Activated CD4-positive, alpha-beta memory T cell treated with anti-CD3 and anti-CD28 coated beads for 36 hours (primary cell): ENCODE measurements at regions not wholly inside any gene's neighbourhood (a gene's known extent, or its start where the extent isn't known, plus 50 kb on each side); places are given as distances from the start of the nearest gene placed in this dataset.
"Not testable (repeated sequence)": the region's sequence is repeated elsewhere in the genome, so short reads cannot be mapped to it uniquely, and the experiment has no call there.

Experiments
- CTCF ChIA-PET: fragments of 350-600 bp; sonication (Branson Sonifier 250); formaldehyde crosslinking; loops from one replicate; lab custom pipeline; 2021; ENCODE audit warnings: antibody characterized with exemption, inconsistent platforms; lab: Charles Lee
- POLR2A ChIA-PET: fragments of 350-600 bp; sonication (Branson Sonifier 250); formaldehyde crosslinking; loops from one replicate; lab custom pipeline; 2021; ENCODE audit warnings: antibody characterized with exemption; lab: Charles Lee
- DNase-seq: peaks from one replicate; pipeline ENCODE4 v3.0.0-alpha.2; 2020
- H3K27ac Mint-ChIP-seq: one replicate; pipeline ENCODE4 v1.8.0; 2021; ENCODE audit warnings: mixed read lengths
- H3K27me3 Mint-ChIP-seq: one replicate; pipeline ENCODE4 v1.8.0; 2021; ENCODE audit warnings: mixed read lengths
- H3K36me3 Mint-ChIP-seq: one replicate; pipeline ENCODE4 v1.8.0; 2021; ENCODE audit warnings: mixed read lengths
- H3K4me1 Mint-ChIP-seq: one replicate; pipeline ENCODE4 v1.8.0; 2021; ENCODE audit warnings: low read depth, mixed read lengths
- H3K4me3 Mint-ChIP-seq: one replicate; pipeline ENCODE4 v1.8.0; 2021; ENCODE audit warnings: mild to moderate bottlenecking, mixed read lengths
- H3K9me3 Mint-ChIP-seq: one replicate; pipeline ENCODE4 v1.8.0; 2021; ENCODE audit warnings: mixed read lengths
- intact Hi-C: fragments of 100-400 bp; cut with micrococcal nuclease; formaldehyde crosslinking; loops from one replicate; pipeline ENCODE4 v1.15.1; 2023

DNA sequence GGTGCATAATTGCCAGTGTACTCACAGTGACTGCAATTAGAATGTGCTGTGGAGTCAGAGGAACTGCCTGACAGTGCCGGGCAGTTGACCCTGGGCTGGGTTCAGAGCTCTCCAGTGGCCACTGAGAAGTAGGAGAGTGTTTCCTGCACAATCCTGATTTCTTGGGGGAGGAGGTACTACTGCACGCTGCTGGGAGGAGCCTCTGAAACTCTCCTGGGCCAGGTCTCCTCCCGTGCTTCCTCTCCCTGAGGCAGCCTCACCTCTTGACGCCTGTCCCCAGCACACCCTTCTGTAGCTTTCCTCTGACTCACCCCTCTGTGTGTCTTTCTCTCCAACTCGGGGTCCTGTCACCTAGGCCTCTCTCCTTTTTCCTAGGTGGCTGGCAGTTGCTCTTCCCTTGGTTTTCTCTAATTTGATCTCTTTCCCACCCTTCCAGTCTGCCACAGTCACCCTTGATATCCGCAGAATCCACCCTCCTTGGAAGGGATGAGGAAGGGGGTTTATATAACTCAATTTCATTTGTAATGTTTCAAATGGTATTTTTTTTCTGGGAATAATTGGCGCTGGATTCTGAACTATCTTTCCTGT is 264.7 kb upstream of the PLGLB2 start:
- H3K9me3 Mint-ChIP-seq, intact Hi-C loops, CTCF ChIA-PET, H3K27me3 Mint-ChIP-seq, POLR2A ChIA-PET: not testable (repeated sequence)
- Mint-ChIP-seq H3K27ac (peak overlapping the region; percentile 78), H3K4me1 (peaks cover 33% of the 10 kb centered on the region), H3K4me3 (peak overlapping the region; percentile 59), H3K36me3 (peaks cover 14% of the 10 kb centered on the region)
- DNase-seq = peak; percentile 64

DNA sequence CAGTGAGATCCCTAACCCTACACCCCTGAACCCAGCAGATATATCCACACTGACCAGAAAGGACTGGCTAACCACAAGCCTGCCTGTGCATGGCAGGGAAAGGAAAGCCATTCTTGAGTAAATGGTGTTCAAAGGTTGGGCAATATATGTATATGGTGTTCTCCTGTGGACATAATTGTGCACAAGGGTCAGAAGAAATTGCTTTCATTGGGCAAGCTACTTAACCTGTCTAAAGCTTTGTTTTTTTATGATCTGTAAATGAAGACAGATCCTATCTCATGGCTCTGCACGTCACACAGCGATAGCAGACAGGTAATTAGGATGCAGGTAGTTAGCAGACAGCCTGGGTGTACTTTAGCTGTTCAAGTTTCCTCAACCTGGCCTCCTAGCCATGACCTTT is 263.5 kb upstream of the PLGLB2 start:
- intact Hi-C loops, CTCF ChIA-PET, POLR2A ChIA-PET, H3K4me3 Mint-ChIP-seq, H3K27ac Mint-ChIP-seq, H3K9me3 Mint-ChIP-seq, H3K27me3 Mint-ChIP-seq: not testable (repeated sequence)
- H3K36me3 Mint-ChIP-seq = peaks cover 11% of the 10 kb centered on the region
- DNase-seq = peak; percentile 5
- peaks cover 37% of the 10 kb centered on the region for H3K4me1 Mint-ChIP-seq

DNA sequence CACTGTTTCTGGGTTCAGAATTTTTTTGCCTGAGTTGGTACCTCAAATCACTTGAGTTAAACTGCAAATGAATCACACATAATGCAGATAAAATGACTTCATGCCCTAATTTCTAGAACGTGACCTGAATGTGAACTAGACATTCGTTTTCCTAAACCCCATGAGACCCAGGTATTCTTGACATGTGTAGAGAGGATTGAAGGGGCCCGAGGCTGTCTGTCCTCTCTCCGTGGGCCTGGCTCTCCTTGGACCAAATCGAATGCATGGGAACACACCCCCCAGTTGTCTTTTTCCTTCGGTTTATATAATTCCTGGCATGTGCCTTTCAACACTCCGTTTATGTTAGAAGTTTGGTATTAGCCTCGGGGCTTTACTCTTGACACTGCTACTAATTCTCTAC is 262.4 kb upstream of the PLGLB2 start:
- CTCF ChIA-PET, H3K4me3 Mint-ChIP-seq, H3K9me3 Mint-ChIP-seq, H3K27me3 Mint-ChIP-seq, intact Hi-C loops, H3K36me3 Mint-ChIP-seq, POLR2A ChIA-PET: not testable (repeated sequence)
- H3K4me1 Mint-ChIP-seq = peaks cover 30% of the 10 kb centered on the region
- peak overlapping the region; percentile 76 for H3K27ac Mint-ChIP-seq
- DNase-seq = peak; percentile 22

DNA sequence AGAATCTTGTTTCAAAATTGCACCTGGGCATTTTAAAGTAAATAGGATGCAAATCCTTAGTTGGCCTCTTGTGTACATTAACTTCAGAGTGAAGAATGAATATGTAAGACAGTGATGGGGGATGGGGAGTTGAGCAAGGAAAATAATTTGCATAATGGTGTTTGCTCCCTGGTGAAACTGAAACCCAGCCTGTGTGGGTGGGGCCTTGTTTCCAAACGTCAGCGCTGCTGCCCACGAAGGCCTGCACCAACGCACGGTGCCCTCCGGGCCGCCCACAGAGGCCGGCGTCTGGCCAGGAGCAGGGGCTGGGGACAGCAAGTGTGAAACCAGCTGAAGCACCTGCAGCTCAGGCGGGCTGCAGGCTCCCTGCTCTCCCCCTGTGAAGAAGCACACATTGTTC is 262.0 kb upstream of the PLGLB2 start:
- peak; percentile 23 for DNase-seq
- CTCF ChIA-PET, H3K36me3 Mint-ChIP-seq, H3K27ac Mint-ChIP-seq, H3K9me3 Mint-ChIP-seq, intact Hi-C loops, POLR2A ChIA-PET, H3K4me3 Mint-ChIP-seq, H3K27me3 Mint-ChIP-seq: not testable (repeated sequence)
- peaks cover 30% of the 10 kb centered on the region for H3K4me1 Mint-ChIP-seq

DNA sequence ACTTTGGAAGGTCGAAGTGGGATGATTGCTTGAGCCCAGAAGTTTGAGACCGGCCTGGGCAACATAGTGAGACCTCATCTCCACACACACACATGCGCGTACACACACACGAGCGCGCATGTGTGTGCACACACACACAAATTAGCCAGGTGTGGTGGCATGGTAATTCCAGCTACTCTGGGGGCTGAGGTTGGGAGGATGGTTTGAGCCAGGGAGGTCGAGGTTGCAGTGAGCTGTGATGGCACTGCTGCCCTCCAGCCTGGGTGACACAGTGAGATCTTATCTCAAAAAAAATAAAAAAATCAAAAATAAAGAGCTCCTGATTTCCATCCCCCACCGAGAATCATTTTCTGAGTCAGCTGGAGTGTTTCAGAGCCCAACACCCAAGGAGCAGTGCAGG is 261.5 kb upstream of the PLGLB2 start:
- H3K36me3 Mint-ChIP-seq, intact Hi-C loops, CTCF ChIA-PET, H3K9me3 Mint-ChIP-seq, POLR2A ChIA-PET, H3K27me3 Mint-ChIP-seq: not testable (repeated sequence)
- peak; percentile 52 for DNase-seq
- H3K4me1 Mint-ChIP-seq = peaks cover 32% of the 10 kb centered on the region
- peak overlapping the region; percentile 37 for H3K4me3 Mint-ChIP-seq
- peak overlapping the region; percentile 87 for H3K27ac Mint-ChIP-seq

DNA sequence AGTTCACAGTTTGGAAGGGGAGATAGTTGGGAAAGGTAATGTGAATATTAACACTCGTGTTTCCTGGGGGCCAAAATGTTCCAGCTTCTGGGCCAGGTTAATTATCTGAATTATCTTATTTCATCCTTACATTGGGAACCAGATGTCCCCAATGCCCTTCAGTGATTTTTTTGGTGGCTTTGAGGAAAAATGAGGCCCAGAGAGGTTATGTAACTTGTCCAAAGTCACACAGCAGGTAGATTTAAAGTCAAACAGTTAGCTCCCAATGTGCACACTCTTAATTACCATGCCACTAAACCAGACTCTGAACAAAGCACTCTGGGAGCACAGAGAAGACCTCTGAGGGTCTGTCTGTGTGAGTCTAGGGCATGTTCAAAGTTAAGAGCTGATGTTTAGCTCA is 259.9 kb upstream of the PLGLB2 start:
- DNase-seq, H3K9me3 Mint-ChIP-seq, H3K4me3 Mint-ChIP-seq, POLR2A ChIA-PET, intact Hi-C loops, CTCF ChIA-PET, H3K36me3 Mint-ChIP-seq, H3K27me3 Mint-ChIP-seq: not testable (repeated sequence)
- Mint-ChIP-seq H3K4me1 (peaks cover 31% of the 10 kb centered on the region), H3K27ac (peak overlapping the region; percentile 33)

DNA sequence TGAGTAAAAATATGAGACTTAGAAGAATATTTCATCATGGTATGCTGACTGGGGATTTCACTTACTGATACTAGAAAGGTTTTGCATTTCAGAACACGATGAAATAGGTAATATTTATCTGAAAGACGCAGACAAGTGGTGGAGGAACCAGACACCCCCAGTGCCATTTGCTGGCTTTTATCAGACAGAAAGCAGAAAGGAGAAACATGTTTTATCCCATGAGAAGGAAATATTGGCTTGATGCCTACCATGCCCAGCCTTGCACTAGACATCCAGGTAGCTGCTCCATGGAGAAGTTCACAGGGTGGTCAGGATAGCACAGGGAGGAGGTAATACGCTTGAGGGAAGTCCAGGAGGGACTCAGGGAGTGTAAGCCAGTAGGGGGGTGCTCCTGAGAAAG is 258.9 kb upstream of the PLGLB2 start:
- H3K9me3 Mint-ChIP-seq, CTCF ChIA-PET, H3K4me3 Mint-ChIP-seq, POLR2A ChIA-PET, H3K36me3 Mint-ChIP-seq, H3K27me3 Mint-ChIP-seq, intact Hi-C loops: not testable (repeated sequence)
- Mint-ChIP-seq H3K27ac (peak overlapping the region; percentile 51), H3K4me1 (peaks cover 29% of the 10 kb centered on the region)
- DNase-seq = peak; percentile 7

DNA sequence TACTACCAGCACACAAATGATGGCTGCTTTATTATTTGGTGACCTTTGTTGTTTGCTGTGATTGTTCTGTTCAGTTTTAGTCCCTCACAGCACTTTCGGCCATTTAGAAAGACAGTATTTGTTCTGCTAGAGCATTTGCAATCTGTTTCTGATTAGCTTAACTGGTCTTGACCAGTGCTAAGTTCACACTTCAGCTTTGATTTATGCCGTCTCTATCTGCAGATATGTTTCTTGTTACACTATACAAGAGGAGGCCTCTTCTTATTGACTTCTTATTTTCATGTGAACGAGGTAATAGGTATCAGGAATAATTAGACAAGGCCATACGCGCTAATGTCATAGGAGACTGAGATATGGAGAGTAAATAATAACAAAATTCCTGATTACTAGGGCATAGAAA is 253.0 kb upstream of the PLGLB2 start:
- intact Hi-C loops = not testable (repeated sequence)
- Mint-ChIP-seq H3K27ac (peak overlapping the region; percentile 15), H3K4me1 (peaks cover 22% of the 10 kb centered on the region)

DNA sequence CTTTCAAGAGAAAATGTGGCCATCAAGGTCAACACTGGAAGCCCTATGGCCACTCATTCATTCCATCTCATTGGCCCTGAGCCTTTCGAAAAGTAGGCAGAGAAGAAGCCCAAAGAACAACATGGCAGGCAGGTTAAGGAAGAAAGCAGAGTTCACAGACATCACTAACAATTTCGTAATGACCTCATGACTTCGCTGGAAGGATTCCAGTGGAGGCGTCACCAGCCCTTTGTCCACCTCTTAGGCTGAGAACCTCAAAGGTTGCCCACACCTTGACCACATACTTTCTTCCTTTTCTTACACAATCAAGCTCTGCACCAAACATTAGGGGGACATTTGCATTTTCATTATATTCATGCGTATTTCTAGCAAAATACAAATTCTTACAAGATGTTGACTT is 252.4 kb upstream of the PLGLB2 start:
- H3K27me3 Mint-ChIP-seq, DNase-seq, CTCF ChIA-PET, H3K36me3 Mint-ChIP-seq, H3K9me3 Mint-ChIP-seq, POLR2A ChIA-PET, H3K4me3 Mint-ChIP-seq, intact Hi-C loops: not testable (repeated sequence)
- Mint-ChIP-seq H3K4me1 (peaks cover 27% of the 10 kb centered on the region), H3K27ac (peak overlapping the region; percentile 15)

More for the DNA sequence above, 253.0 kb upstream of the PLGLB2 start:
- CTCF ChIA-PET, DNase-seq, POLR2A ChIA-PET, H3K27me3 Mint-ChIP-seq, H3K9me3 Mint-ChIP-seq, H3K36me3 Mint-ChIP-seq, H3K4me3 Mint-ChIP-seq: not testable (repeated sequence)

DNA sequence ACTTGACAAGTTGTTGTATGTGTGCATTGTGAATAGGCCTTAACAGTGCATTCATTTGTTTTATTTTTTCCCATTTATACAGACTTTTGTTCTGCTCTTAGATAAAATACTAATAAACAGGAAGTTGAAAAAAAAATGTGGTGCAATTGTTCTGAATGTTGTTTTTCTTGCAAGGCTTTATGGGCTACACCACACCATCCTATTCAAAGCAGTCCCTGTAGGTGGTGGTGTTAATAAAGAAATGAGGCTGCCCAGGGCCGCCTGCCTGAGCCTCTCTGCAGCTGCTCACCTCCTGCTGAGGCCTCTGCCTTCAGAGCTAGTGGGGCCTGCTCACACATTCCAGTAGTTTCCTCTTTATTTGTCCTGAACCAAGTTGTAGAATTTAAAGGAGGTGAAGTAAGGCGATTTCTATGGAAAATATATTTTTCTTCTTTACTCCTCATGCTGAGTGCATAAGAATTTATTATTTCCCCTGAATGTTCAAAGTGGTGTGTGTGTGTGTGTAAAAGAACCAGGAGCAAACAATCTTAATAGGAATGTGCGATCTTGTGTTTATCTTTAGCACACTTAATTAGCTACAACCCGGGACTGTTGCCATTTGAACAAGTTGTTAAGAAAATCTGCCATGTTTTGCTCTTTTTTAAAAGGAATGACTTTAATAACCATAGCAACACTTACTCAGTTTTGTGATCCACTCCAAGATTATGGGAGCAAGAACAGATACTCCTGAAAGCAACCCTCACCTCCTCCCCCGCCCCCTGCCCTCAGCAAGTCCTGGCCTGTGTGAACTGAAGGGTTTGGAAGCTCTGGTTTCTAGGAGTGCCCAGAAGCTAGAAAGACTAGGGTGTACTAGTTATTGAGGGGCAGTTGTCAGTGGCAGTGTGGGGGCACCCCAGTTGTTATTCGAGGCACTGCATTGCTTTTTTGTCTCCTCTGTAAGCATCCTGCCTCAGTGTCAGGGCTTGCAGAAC is 251.6 kb upstream of the PLGLB2 start:
- CTCF ChIA-PET, H3K9me3 Mint-ChIP-seq, intact Hi-C loops, H3K27ac Mint-ChIP-seq, POLR2A ChIA-PET, H3K27me3 Mint-ChIP-seq, H3K36me3 Mint-ChIP-seq, H3K4me3 Mint-ChIP-seq: not testable (repeated sequence)
- peak; percentile 37 for DNase-seq
- H3K4me1 Mint-ChIP-seq = peaks cover 30% of the 10 kb centered on the region

DNA sequence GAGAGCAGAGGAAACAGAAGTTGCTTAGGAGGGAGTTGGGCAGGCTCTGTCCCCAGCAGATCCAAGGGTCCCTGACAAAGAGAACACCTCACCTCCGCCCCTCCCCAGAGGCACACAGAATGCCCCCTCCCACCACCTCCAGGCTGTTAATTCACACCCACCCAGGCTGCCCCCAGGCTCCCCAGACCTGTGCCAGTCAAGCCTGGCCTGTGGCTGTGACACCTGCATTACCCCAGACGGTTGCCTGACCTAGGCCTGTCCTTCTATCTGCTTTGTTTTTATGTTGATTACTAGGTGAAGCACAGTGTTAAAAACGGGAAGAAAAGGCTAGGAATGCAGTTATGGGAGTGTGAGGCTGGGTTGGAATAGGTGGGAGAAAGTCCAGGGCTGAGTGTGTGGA is 250.8 kb upstream of the PLGLB2 start:
- H3K27ac Mint-ChIP-seq, H3K9me3 Mint-ChIP-seq, H3K36me3 Mint-ChIP-seq, DNase-seq, POLR2A ChIA-PET, H3K4me3 Mint-ChIP-seq, intact Hi-C loops, CTCF ChIA-PET, H3K27me3 Mint-ChIP-seq: not testable (repeated sequence)
- H3K4me1 Mint-ChIP-seq = peaks cover 26% of the 10 kb centered on the region

DNA sequence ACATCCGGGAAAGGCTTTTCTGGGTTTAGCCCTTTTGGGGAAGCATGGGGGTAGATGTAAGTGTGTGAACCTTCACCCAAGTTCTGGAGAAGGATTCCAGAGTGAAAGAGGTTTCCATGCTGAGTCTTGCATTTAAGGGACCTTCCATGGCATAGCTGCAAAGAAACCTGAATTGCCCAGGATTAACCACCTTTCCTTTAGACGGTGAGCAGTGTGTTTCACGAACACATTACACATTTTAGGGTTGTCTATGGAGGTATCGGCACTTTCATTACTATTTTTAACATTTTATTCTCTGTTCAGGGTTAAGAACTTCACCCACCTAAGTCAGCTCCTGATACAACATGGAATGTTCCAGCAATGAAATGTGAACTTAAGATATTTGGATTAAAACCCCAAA is 250.2 kb upstream of the PLGLB2 start:
- Mint-ChIP-seq H3K4me1 (peaks cover 24% of the 10 kb centered on the region), H3K27ac (peak overlapping the region; percentile 66)
- CTCF ChIA-PET, intact Hi-C loops, POLR2A ChIA-PET, H3K27me3 Mint-ChIP-seq, H3K9me3 Mint-ChIP-seq, H3K36me3 Mint-ChIP-seq, H3K4me3 Mint-ChIP-seq, DNase-seq: not testable (repeated sequence)
